Naive thymus-derived CD8-positive, alpha-beta T cell (primary cell): ENCODE measurements at regions not wholly inside any gene's neighbourhood (a gene's known extent, or its start where the extent isn't known, plus 50 kb on each side); places are given as distances from the start of the nearest gene placed in this dataset.
"Not testable (repeated sequence)": the region's sequence is repeated elsewhere in the genome, so short reads cannot be mapped to it uniquely, and the experiment has no call there.

Source experiments
- ATAC-seq, 2 donors: fragments of 150-1000 bp; cut with Tn5 transposase in 1 of 2; sonication (Bioruptor Pico), chemical (Tn5 transposase) in 1 of 2; 1 replicate in 1 of 2; 2 replicates in 1 of 2; pipeline ENCODE4 v1.10.0; 2021; ENCODE audit warnings: mild to moderate bottlenecking in 2 of 2, moderate library complexity in 2 of 2
- POLR2A ChIA-PET: fragments of 350-600 bp; sonication (Branson Sonifier 250); formaldehyde crosslinking; loops from one replicate; lab custom pipeline; 2021; ENCODE audit warnings: antibody characterized with exemption; lab: Charles Lee
- DNase-seq, 10 donors: peaks; one replicate each; pipeline versions ENCODE4 v3.0.0 to v3.0.0-alpha.2; 2020 to 2022
- H3K27ac Mint-ChIP-seq, 10 donors: one replicate each; pipeline ENCODE4 v1.8.0; 2020 to 2022; ENCODE audit warnings: mild to moderate bottlenecking in 10 of 10, mixed read lengths in 10 of 10, moderate library complexity in 4 of 10, inconsistent platforms in 1 of 10
- H3K27me3 Mint-ChIP-seq, 5 donors: one replicate each; pipeline ENCODE4 v1.8.0; 2021 to 2022; ENCODE audit warnings: mixed read lengths in 5 of 5
- H3K36me3 Mint-ChIP-seq, 3 donors: one replicate each; pipeline ENCODE4 v1.8.0; 2020 to 2022; ENCODE audit warnings: mixed read lengths in 3 of 3, mild to moderate bottlenecking in 2 of 3, inconsistent platforms in 1 of 3
- H3K4me1 Mint-ChIP-seq, 4 donors: one replicate each; pipeline ENCODE4 v1.8.0; 2021 to 2022; ENCODE audit warnings: mixed read lengths in 4 of 4
- H3K4me3 Mint-ChIP-seq, 10 donors: one replicate each; pipeline ENCODE4 v1.8.0; 2020 to 2022; ENCODE audit warnings: mild to moderate bottlenecking in 10 of 10, mixed read lengths in 10 of 10, moderate library complexity in 6 of 10, inconsistent platforms in 1 of 10
- H3K9me3 Mint-ChIP-seq, 9 donors: one replicate each; pipeline ENCODE4 v1.8.0; 2020 to 2022; ENCODE audit warnings: mixed read lengths in 9 of 9, mild to moderate bottlenecking in 3 of 9, inconsistent platforms in 1 of 9, moderate library complexity in 1 of 9

GRCh38 chr2:167835290-167835689 is 412.1 kb downstream of the STK39 start:
- H3K4me3 Mint-ChIP-seq, ATAC-seq, DNase-seq, H3K4me1 Mint-ChIP-seq, H3K9me3 Mint-ChIP-seq, H3K36me3 Mint-ChIP-seq, H3K27ac Mint-ChIP-seq, POLR2A ChIA-PET: not testable (repeated sequence)
- peaks cover 3 to 11% (median 6%) of the 10 kb centered on the region in 5 donors for H3K27me3 Mint-ChIP-seq

- DNase-seq (no peak), ATAC-seq (no peak)
- Mint-ChIP-seq H3K9me3 (peaks cover 0 to 5% (median 0%) of the 10 kb centered on the region in 9 donors), H3K4me1 (no peaks in the 10 kb centered on the region), H3K27ac (no peak overlapping the region), H3K4me3 (no peak overlapping the region), H3K27me3 (peaks cover 5 to 16% (median 7%) of the 10 kb centered on the region in 5 donors), H3K36me3 (no peaks in the 10 kb centered on the region)
- POLR2A ChIA-PET = no interaction called here
Measured at GRCh38 chr2:167834707-167835106, 412.7 kb downstream of the STK39 start.

DNA sequence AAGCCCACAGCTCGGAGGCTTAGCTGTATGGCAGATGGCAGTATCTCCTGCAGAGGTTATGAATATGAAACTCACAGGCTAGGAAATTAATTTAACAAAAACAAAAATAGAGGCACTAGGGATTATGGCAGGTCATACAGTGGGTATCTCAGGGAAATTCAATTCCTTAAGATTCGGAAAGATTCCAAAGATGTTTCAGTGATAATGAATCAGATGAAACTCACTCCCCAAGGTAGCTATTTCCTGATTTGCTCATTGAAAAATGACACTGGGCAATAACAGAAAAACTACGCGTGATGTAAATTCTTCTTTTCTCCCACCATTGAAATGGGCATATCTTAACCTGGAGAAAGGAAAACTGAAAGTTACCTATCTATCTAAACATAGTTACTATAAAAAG is 414.1 kb downstream of the STK39 start:
- Mint-ChIP-seq H3K9me3 (peaks cover 0 to 5% (median 0%) of the 10 kb centered on the region in 9 donors), H3K4me1 (no peaks in the 10 kb centered on the region), H3K4me3 (no peak overlapping the region), H3K27me3 (peaks cover 8 to 22% (median 10%) of the 10 kb centered on the region in 5 donors), H3K36me3 (no peaks in the 10 kb centered on the region), H3K27ac (no peak overlapping the region)
- DNase-seq (no peak), ATAC-seq (no peak)
- POLR2A ChIA-PET = no interaction called here

GRCh38 chr2:167832868-167833287 is 414.5 kb downstream of the STK39 start:
- Mint-ChIP-seq H3K27ac (no peak overlapping the region), H3K4me1 (no peaks in the 10 kb centered on the region), H3K36me3 (no peaks in the 10 kb centered on the region), H3K27me3 (peaks cover 8 to 22% (median 12%) of the 10 kb centered on the region in 5 donors), H3K9me3 (peaks cover 0 to 5% (median 0%) of the 10 kb centered on the region in 9 donors), H3K4me3 (no peak overlapping the region)
- ATAC-seq (no peak), DNase-seq (no peak)
- POLR2A ChIA-PET = no interaction called here

GRCh38 chr2:167827352-167828097 is 419.9 kb downstream of the STK39 start:
- DNase-seq = no peak
- ATAC-seq = no peak
- POLR2A ChIA-PET = no interaction called here
- Mint-ChIP-seq H3K27me3 (peaks cover 6 to 29% (median 11%) of the 10 kb centered on the region in 5 donors), H3K4me3 (no peak overlapping the region), H3K36me3 (no peaks in the 10 kb centered on the region), H3K27ac (no peak overlapping the region), H3K9me3 (peaks cover 0 to 4% (median 0%) of the 10 kb centered on the region in 9 donors), H3K4me1 (no peaks in the 10 kb centered on the region)

- Mint-ChIP-seq H3K27ac (no peak overlapping the region), H3K36me3 (no peaks in the 10 kb centered on the region), H3K27me3 (peaks cover 5 to 33% (median 11%) of the 10 kb centered on the region in 5 donors), H3K9me3 (peaks cover 0 to 4% (median 0%) of the 10 kb centered on the region in 9 donors), H3K4me1 (no peaks in the 10 kb centered on the region), H3K4me3 (no peak overlapping the region)
- POLR2A ChIA-PET = no interaction called here
- DNase-seq (no peak), ATAC-seq (no peak)
Measured at GRCh38 chr2:167826906-167827305, 420.5 kb downstream of the STK39 start.

DNA sequence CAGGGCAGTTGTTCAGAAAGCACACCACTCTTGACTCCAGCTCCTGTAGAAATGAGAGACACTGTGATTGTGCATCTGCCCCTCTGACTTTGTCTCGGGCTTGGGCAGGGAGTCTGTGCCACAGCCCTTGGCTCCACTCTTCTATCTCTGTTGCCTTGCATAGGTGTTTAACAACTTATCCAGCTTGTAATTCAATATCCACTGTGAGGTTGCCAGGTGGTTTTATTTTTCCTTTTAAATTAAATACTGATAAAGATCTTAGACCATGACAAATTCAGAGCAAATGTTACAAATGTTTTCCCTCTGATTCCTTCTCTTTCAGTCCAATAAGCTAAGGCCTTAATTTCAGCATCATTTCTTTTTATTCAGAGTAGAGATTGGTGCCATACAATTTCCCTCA is 421.7 kb downstream of the STK39 start:
- H3K27me3 Mint-ChIP-seq = peaks cover 5 to 22% (median 11%) of the 10 kb centered on the region in 5 donors
- no peaks in the 10 kb centered on the region for H3K36me3 Mint-ChIP-seq
- H3K27ac Mint-ChIP-seq = no peak overlapping the region
- H3K4me1 Mint-ChIP-seq = no peaks in the 10 kb centered on the region
- H3K9me3 Mint-ChIP-seq = peaks cover 0 to 4% (median 0%) of the 10 kb centered on the region in 9 donors
- POLR2A ChIA-PET = no interaction called here
- DNase-seq = no peak
- H3K4me3 Mint-ChIP-seq = no peak overlapping the region
- ATAC-seq = no peak

DNA sequence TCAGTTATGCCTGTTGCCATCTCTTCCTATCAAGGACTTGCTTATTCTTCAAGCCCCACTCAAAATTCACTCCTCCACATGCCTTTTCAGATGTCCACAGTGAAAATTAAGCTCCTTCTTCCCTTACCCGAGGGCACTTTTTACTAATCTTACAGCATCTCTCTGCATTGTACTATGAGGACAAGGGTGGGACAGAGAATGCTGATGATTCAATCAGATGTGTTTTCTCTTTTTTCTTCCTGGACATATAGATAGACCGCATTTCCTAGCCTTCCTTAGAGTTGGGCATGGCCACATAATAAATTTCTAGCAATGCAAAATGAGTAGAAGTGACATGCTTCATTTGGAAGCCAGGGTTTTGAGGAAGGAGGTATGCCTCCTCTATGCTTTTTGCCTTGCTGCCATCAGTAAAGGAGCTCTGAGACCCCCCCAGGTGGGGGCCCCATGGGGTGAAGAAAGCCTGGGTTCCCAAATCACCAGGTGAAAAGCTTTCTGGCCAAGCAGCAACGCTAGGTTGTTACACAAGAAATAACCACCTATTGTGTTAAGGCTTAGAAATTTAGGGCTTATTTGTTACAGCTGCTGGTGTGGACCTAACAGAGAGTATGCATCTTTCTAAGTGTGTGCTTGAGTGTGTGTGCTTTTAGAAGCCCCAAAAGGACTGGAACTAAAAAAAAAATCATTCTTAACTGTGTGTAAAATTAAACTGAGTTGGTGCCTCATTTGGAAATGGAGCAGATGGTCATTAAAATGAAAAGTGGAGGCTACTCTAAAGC is 424.5 kb downstream of the STK39 start:
- Mint-ChIP-seq H3K9me3 (no peaks in the 10 kb centered on the region), H3K4me1 (no peaks in the 10 kb centered on the region), H3K4me3 (no peak overlapping the region), H3K27ac (no peak overlapping the region), H3K27me3 (peaks cover 0 to 11% (median 2%) of the 10 kb centered on the region in 5 donors), H3K36me3 (no peaks in the 10 kb centered on the region)
- POLR2A ChIA-PET = no interaction called here
- ATAC-seq (no peak), DNase-seq (no peak)

- no peaks in the 10 kb centered on the region for H3K9me3 Mint-ChIP-seq
- H3K4me3 Mint-ChIP-seq = no peak overlapping the region
- peaks cover 0 to 11% (median 5%) of the 10 kb centered on the region in 5 donors for H3K27me3 Mint-ChIP-seq
- ATAC-seq (no peak), DNase-seq (no peak)
- POLR2A ChIA-PET = no interaction called here
- H3K4me1 Mint-ChIP-seq = no peaks in the 10 kb centered on the region
- H3K27ac Mint-ChIP-seq = no peak overlapping the region
- no peaks in the 10 kb centered on the region for H3K36me3 Mint-ChIP-seq
Measured at GRCh38 chr2:167820488-167820887, 426.9 kb downstream of the STK39 start.

DNA sequence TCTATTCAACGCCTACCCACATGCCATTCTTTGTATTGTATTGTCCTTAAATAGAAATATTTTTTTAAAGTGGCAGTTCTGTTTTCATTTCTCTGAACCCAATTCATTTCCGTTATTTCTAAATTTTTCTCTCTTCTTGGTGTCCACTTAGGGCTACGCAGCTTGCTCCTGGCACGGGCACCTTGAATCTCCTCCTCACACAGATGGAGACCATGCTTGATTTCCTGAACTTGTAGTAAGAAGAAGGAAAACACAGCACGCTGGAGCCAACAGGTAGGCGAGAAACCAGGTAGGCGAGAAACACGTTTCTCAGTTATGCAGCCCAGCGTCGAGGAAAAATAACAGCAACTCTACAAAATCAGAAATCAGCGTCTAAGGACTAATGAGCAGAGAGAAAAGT is 428.9 kb downstream of the STK39 start:
- POLR2A ChIA-PET = no interaction called here
- ATAC-seq (no peak), DNase-seq (no peak)
- H3K27me3 Mint-ChIP-seq = peaks cover 0 to 11% (median 5%) of the 10 kb centered on the region in 5 donors
- H3K36me3 Mint-ChIP-seq = no peaks in the 10 kb centered on the region
- H3K9me3 Mint-ChIP-seq = no peaks in the 10 kb centered on the region
- no peak overlapping the region for H3K4me3 Mint-ChIP-seq
- H3K4me1 Mint-ChIP-seq = no peaks in the 10 kb centered on the region
- no peak overlapping the region for H3K27ac Mint-ChIP-seq

- Mint-ChIP-seq H3K27me3 (peaks cover 0 to 8% (median 5%) of the 10 kb centered on the region in 5 donors), H3K4me3 (no peak overlapping the region), H3K36me3 (no peaks in the 10 kb centered on the region), H3K27ac (no peak overlapping the region), H3K9me3 (no peaks in the 10 kb centered on the region), H3K4me1 (no peaks in the 10 kb centered on the region)
- DNase-seq (no peak), ATAC-seq (no peak)
- POLR2A ChIA-PET = no interaction called here
Measured at GRCh38 chr2:167817908-167818307, 429.5 kb downstream of the STK39 start.

- DNase-seq (no peak), ATAC-seq (no peak)
- Mint-ChIP-seq H3K27ac (no peak overlapping the region), H3K4me1 (no peaks in the 10 kb centered on the region), H3K36me3 (no peaks in the 10 kb centered on the region), H3K27me3 (peaks cover 0 to 5% (median 3%) of the 10 kb centered on the region in 5 donors), H3K9me3 (no peaks in the 10 kb centered on the region), H3K4me3 (no peak overlapping the region)
- POLR2A ChIA-PET = no interaction called here
Measured at GRCh38 chr2:167817422-167817821, 430.0 kb downstream of the STK39 start.

DNA sequence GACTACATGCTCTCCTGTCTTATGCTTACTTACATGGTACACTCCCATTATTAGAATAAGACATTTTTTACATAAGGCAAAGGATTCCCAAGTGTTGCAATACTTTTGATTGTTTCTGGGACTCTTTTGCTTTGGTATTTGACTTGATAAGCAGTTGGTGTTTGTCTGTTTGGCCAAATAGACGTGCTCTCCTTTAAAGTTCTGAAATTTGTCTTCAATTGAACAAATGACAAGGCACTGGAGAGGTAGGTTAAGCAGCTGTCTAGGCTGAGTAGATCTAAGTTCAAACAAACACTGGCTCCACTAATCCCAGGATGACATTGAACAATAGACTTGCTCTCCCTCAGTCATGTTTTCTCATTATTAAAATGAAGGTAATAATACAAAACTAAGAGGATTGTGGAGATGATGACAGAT is 430.5 kb downstream of the STK39 start:
- Mint-ChIP-seq H3K36me3 (no peaks in the 10 kb centered on the region), H3K4me3 (no peak overlapping the region), H3K4me1 (no peaks in the 10 kb centered on the region), H3K27me3 (peaks cover 0 to 6% (median 0%) of the 10 kb centered on the region in 5 donors), H3K27ac (no peak overlapping the region), H3K9me3 (no peaks in the 10 kb centered on the region)
- no peak for ATAC-seq
- no peak for DNase-seq
- POLR2A ChIA-PET = no interaction called here
